HepG2 (cell line): ENCODE measurements at regions not wholly inside any gene's neighbourhood (a gene's known extent, or its start where the extent isn't known, plus 50 kb on each side); places are given as distances from the start of the nearest gene placed in this dataset.

Experiments used
- ATAC-seq: fragments of 200-7000 bp; cut with Tn5 transposase; 3 replicates; pipeline ENCODE4 v1.9.1; 2020; ENCODE audit warnings: mild to moderate bottlenecking, moderate library complexity
- BruUV-seq: library from RNA; stranded (reverse); fragments of 400-500 nt; replicated peaks from 2 replicates; lab custom pipeline; 2021; lab: Mats Ljungman, UMichigan
- CTCF ChIA-PET: fragments of 300-600 bp; formaldehyde crosslinking; extraction: SDS; loops from one replicate; lab custom pipeline; 2021; ENCODE audit warnings: low total read pairs, inconsistent platforms, low intra/inter-chr PET ratio; lab: Yijun Ruan, JAX
- POLR2A ChIA-PET: fragments of 350-600 bp; sonication (Branson Sonifier 250); formaldehyde crosslinking; loops from one replicate; lab custom pipeline; 2020; ENCODE audit warnings: antibody characterized with exemption, inconsistent platforms; lab: Yijun Ruan, JAX
- DNase-seq: peaks from one replicate; pipeline ENCODE4 v3.0.0-alpha.2; 2015; ENCODE audit warnings: low spot score
- FAIRE-seq: peaks from 3 replicates; lab custom pipeline; 2011; peaks lifted over from hg19 to GRCh38; lab: Jason Lieb, UNC
- H2AFZ ChIP-seq: one replicate; pipeline ENCODE4 v1.6.1; 2011; ENCODE audit warnings: low read length, inconsistent platforms
- H3K27ac ChIP-seq: fragments of 300-600 bp; 3 replicates; pipeline ENCODE4 v1.8.0; 2011; ENCODE audit warnings: mixed run types, mild to moderate bottlenecking, mixed read lengths, low read length, inconsistent platforms; ENCODE audit not compliant: insufficient read depth; ENCODE audit errors: extremely low read length
- H3K27me3 ChIP-seq, 2 experiments: fragments of 200-600 bp in 1 of 2; 2 replicates in 1 of 2; 3 replicates in 1 of 2; pipeline versions ENCODE4 v1.6.0 to v1.8.0; 2011; ENCODE audit warnings: low read length in 2 of 2, mild to moderate bottlenecking in 2 of 2, moderate library complexity in 2 of 2, inconsistent platforms in 1 of 2; ENCODE audit not compliant: insufficient read depth in 2 of 2, control insufficient read depth in 1 of 2
- H3K36me3 ChIP-seq, 2 experiments: fragments of 200-600 bp in 1 of 2; replicated peaks in 1 of 2; 2 replicates in 1 of 2; 3 replicates in 1 of 2; pipeline versions ENCODE4 v1.5.1 to v1.8.0; 2011; ENCODE audit warnings: low read length in 2 of 2, inconsistent platforms in 1 of 2; ENCODE audit not compliant: insufficient read depth in 2 of 2, control insufficient read depth in 1 of 2
- H3K4me1 ChIP-seq: 2 replicates; pipeline ENCODE4 v1.5.1; 2012; ENCODE audit warnings: low read length, inconsistent platforms; ENCODE audit not compliant: insufficient read depth
- H3K4me2 ChIP-seq: 2 replicates; pipeline ENCODE4 v1.6.0; 2011; ENCODE audit warnings: low read depth, low read length, inconsistent platforms
- H3K4me3 ChIP-seq, 3 experiments: fragments of 200-600 bp in 1 of 3; sonication (generic), shearing (Covaris generic) in 1 of 3; replicated peaks in 1 of 3; 2 replicates each; pipeline ENCODE4 v1.5.1; 2011 to 2016; ENCODE audit warnings: low read length in 3 of 3, inconsistent platforms in 2 of 3, low read depth in 2 of 3, mild to moderate bottlenecking in 2 of 3, control low read depth in 1 of 3, mixed read lengths in 1 of 3; ENCODE audit not compliant: insufficient read depth in 1 of 3
- H3K79me2 ChIP-seq: one replicate; pipeline ENCODE4 v1.6.1; 2011; ENCODE audit warnings: low read length, inconsistent platforms; ENCODE audit not compliant: insufficient read depth
- H3K9ac ChIP-seq: 2 replicates; pipeline ENCODE4 v1.6.0; 2011; ENCODE audit warnings: mild to moderate bottlenecking, low read depth, low read length, inconsistent platforms; ENCODE audit not compliant: insufficient read depth
- H3K9me3 ChIP-seq: 2 replicates; pipeline ENCODE4 v1.5.1; 2012; ENCODE audit warnings: mild to moderate bottlenecking, low read length
- H4K20me1 ChIP-seq: 2 replicates; pipeline ENCODE4 v1.6.0; 2011; ENCODE audit warnings: inconsistent platforms, mild to moderate bottlenecking, low read length, moderate library complexity; ENCODE audit not compliant: insufficient read depth
- TBL1XR1 ChIP-seq: fragments of 150-350 bp; IDR thresholded peaks from 2 replicates; pipeline ENCODE4 v1.6.1; 2014; ENCODE audit warnings: borderline replicate concordance, low read length; ENCODE audit not compliant: partially characterized antibody
- TIGD3 ChIP-seq: sonication (generic); formaldehyde crosslinking; IDR thresholded peaks from 2 replicates; pipeline ENCODE4 v1.5.1; 2020; ENCODE audit warnings: mild to moderate bottlenecking, missing genetic modification reagents, borderline replicate concordance
- YEATS4 ChIP-seq: sonication (generic); formaldehyde crosslinking; IDR thresholded peaks from 2 replicates; pipeline ENCODE4 v1.4.0; 2020; ENCODE audit warnings: missing genetic modification reagents, borderline replicate concordance
- ZNF3 ChIP-seq: IDR thresholded peaks from 2 replicates; pipeline ENCODE4 v1.7.0; 2017; ENCODE audit warnings: inconsistent platforms
- ZNF660 ChIP-seq: sonication (generic); formaldehyde crosslinking; IDR thresholded peaks from 2 replicates; pipeline ENCODE4 v1.5.1; 2020; ENCODE audit warnings: mild to moderate bottlenecking, low read depth, missing genetic modification reagents, borderline replicate concordance
- in situ Hi-C: cut with HindIII; loops from 2 replicates; pipeline ENCODE4 v1.10.0; 2017; ENCODE audit warnings: low pct_unique_long_range_greater_than_20kb; ENCODE audit not compliant: extremely low pct_ligation_motif_present
- intact Hi-C: fragments of 100-400 bp; cut with micrococcal nuclease; formaldehyde crosslinking; loops from one replicate; pipeline ENCODE4 v1.10.0; 2022; ENCODE audit not compliant: unreplicated experiment

- TF ChIP-seq TBL1XR1 = no peak
Observed at GRCh38 chr14:53360829-53361228, 207.7 kb upstream of the DDHD1 start (continued).

GRCh38 chr14:53358166-53358565 is 205.0 kb upstream of the DDHD1 start:
- intact Hi-C loops (no loop called here), in situ Hi-C loops (no loop called here)
- ChIA-PET POLR2A (no interaction called here), CTCF (no interaction called here)
- H3K9ac ChIP-seq = no peak overlapping the region
- BruUV-seq = no TSS peak
- H3K79me2 ChIP-seq = no peaks in the 10 kb centered on the region
- H3K4me1 ChIP-seq = no peaks in the 10 kb centered on the region
- DNase-seq (no peak), ATAC-seq (no peak), FAIRE-seq (no peak)
- H3K4me3 ChIP-seq = no peak overlapping the region
- no peak overlapping the region for H2AFZ ChIP-seq
- H3K9me3 ChIP-seq = no peaks in the 10 kb centered on the region
- no peak overlapping the region for H3K4me2 ChIP-seq
- no peak overlapping the region for H3K27ac ChIP-seq
- no peaks in the 10 kb centered on the region for H4K20me1 ChIP-seq
- H3K36me3 ChIP-seq = no peaks in the 10 kb centered on the region
- TF ChIP-seq ZNF660 (CRISPR knock-in tag) = no peak
- no peak for TF ChIP-seq YEATS4 (CRISPR knock-in tag)
- TF ChIP-seq TIGD3 (CRISPR knock-in tag) = no peak
- no peak for TF ChIP-seq ZNF3 (CRISPR knock-in tag)
- TF ChIP-seq, all 625 proteins: peak for 0
- H3K27me3 ChIP-seq = peaks cover 0 to 2% of the 10 kb centered on the region in 2 experiments; a peak in 2 of 5 replicates
